Skeletal muscle satellite cell (primary cell): ENCODE measurements at regions not wholly inside any gene's neighbourhood (a gene's known extent, or its start where the extent isn't known, plus 50 kb on each side); places are given as distances from the start of the nearest gene placed in this dataset.

Experiments used
- H3K27me3 ChIP-seq: 2 replicates; pipeline ENCODE4 v1.7.0; 2013; ENCODE audit warnings: low read length; ENCODE audit not compliant: control insufficient read depth, insufficient read depth
- H3K36me3 ChIP-seq: 2 replicates; pipeline ENCODE4 v1.7.0; 2013; ENCODE audit warnings: mild to moderate bottlenecking, control low read depth, low read length; ENCODE audit not compliant: insufficient read depth
- H3K4me1 ChIP-seq: 2 replicates; pipeline ENCODE4 v1.7.0; 2013; ENCODE audit warnings: low read length; ENCODE audit not compliant: control insufficient read depth, insufficient read depth
- H3K4me2 ChIP-seq: 2 replicates; pipeline ENCODE4 v1.7.0; 2013; ENCODE audit warnings: mild to moderate bottlenecking, low read length
- H3K4me3 ChIP-seq: 2 replicates; pipeline ENCODE4 v1.7.0; 2013; ENCODE audit warnings: low read length
- H3K9ac ChIP-seq: 2 replicates; pipeline ENCODE4 v1.7.0; 2013; ENCODE audit warnings: mild to moderate bottlenecking, low read depth, low read length, moderate library complexity
- H3K9me3 ChIP-seq: replicated peaks from 2 replicates; pipeline ENCODE4 v1.7.0; 2013; ENCODE audit warnings: mild to moderate bottlenecking, control low read depth, low read length

- H3K4me3 ChIP-seq = no peak overlapping the region
- H3K9ac ChIP-seq = no peak overlapping the region
Measured at GRCh38 chr3:42012383-42012934, 50.6 kb upstream of the ULK4 start.

More at GRCh38 chr3:42012383-42012934, 50.6 kb upstream of the ULK4 start:
- H3K4me2 ChIP-seq = peak overlapping the region; percentile 94
- H3K27me3 ChIP-seq = no peaks in the 10 kb centered on the region
- H3K36me3 ChIP-seq = no peaks in the 10 kb centered on the region
- no peaks in the 10 kb centered on the region for H3K9me3 ChIP-seq
- peaks cover 17% of the 10 kb centered on the region for H3K4me1 ChIP-seq
